ENCODE measurements at regions not wholly inside any gene's neighbourhood (a gene's known extent, or its start where the extent isn't known, plus 50 kb on each side); places are given as distances from the start of the nearest gene placed in this dataset.

DNA sequence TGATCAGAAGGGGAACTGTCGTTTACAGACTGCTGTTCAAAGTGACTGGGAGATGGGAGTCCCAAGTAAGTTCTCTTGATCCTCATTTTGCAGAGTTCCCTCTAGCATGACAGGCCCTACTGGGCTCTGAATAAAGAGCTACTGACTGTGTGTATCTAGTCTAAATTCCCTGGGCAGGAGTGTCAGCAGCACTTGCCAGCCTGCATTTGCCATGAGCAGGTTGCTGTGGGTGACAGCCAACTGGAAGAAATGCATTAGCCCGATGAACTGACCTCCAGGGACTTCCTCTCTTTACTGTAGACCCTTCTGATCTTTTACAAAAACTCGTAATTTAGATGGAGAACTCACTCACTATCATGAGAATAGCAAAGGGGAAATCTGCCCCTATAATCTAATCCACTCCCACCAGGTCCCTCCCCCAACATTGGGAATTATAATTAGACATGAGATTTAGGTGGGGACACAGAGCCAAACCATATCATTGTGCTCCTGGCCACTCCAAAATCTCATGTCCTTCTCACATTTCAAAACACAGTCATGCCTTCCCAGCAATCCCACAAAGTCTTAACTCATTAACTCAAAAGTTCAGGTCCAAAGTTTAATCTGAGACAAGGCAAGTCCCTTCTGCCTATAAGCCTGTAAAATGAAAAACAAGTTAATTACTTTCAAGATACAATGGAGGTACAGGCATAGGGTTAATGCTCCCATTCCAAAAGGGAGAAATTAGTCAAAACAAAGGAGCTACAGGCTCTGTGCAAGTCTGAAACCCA, 78.9 kb upstream of the CXCL14 start:
- Histone ChIP-seq H3K4me3 (ENCODE audit: low read depth in 1 of 3, low read length in 3 of 3) (no peak overlapping the region), H3K9ac (ENCODE audit: low read depth in 1 of 2, low read length in 2 of 2) (no peak overlapping the region), H3K9me3 (ENCODE audit: control insufficient read depth in 4 of 4, low read length in 3 of 4) (peaks cover 0 to 9% (median 0%) of the 10 kb centered on the region in 4 donors), H3K4me1 (ENCODE audit: control insufficient read depth in 4 of 4, insufficient read depth in 4 of 4, low read length in 3 of 4) (no peaks in the 10 kb centered on the region), H3K27me3 (ENCODE audit: control insufficient read depth in 4 of 4, insufficient read depth in 4 of 4, low read length in 3 of 4) (peaks cover 0 to 4% (median 0%) of the 10 kb centered on the region in 4 donors), H3K27ac (ENCODE audit: low read depth in 1 of 2, low read length in 2 of 2) (no peak overlapping the region), H3K36me3 (ENCODE audit: control insufficient read depth in 4 of 4, insufficient read depth in 3 of 4, low read depth in 1 of 4, low read length in 3 of 4) (no peaks in the 10 kb centered on the region)
- TF ChIP-seq HNF4G (IDR thresholded peaks at IDR 0.05) (no peak), FOXA1 (IDR thresholded peaks at IDR 0.05) (no peak), GABPA (IDR thresholded peaks at IDR 0.05 in 1 of 2, conservative IDR thresholded peaks at IDR 0.05 in 1 of 2) (no peak), HNF4A (conservative IDR thresholded peaks at IDR 0.05) (no peak), JUND (IDR thresholded peaks at IDR 0.05) (no peak), RAD21 (IDR thresholded peaks at IDR 0.05) (no peak), EGR1 (IDR thresholded peaks at IDR 0.05; ENCODE audit: low read depth in 2 of 2) (no peak), FOXA2 (IDR thresholded peaks at IDR 0.05) (no peak)
- TF ChIP-seq, protein P1, sequence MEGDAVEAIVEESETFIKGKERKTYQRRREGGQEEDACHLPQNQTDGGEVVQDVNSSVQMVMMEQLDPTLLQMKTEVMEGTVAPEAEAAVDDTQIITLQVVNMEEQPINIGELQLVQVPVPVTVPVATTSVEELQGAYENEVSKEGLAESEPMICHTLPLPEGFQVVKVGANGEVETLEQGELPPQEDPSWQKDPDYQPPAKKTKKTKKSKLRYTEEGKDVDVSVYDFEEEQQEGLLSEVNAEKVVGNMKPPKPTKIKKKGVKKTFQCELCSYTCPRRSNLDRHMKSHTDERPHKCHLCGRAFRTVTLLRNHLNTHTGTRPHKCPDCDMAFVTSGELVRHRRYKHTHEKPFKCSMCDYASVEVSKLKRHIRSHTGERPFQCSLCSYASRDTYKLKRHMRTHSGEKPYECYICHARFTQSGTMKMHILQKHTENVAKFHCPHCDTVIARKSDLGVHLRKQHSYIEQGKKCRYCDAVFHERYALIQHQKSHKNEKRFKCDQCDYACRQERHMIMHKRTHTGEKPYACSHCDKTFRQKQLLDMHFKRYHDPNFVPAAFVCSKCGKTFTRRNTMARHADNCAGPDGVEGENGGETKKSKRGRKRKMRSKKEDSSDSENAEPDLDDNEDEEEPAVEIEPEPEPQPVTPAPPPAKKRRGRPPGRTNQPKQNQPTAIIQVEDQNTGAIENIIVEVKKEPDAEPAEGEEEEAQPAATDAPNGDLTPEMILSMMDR (IDR thresholded peaks at IDR 0.05; ENCODE audit: low read depth, low read length, missing input control) = no peak
- TF ChIP-seq, protein P2, sequence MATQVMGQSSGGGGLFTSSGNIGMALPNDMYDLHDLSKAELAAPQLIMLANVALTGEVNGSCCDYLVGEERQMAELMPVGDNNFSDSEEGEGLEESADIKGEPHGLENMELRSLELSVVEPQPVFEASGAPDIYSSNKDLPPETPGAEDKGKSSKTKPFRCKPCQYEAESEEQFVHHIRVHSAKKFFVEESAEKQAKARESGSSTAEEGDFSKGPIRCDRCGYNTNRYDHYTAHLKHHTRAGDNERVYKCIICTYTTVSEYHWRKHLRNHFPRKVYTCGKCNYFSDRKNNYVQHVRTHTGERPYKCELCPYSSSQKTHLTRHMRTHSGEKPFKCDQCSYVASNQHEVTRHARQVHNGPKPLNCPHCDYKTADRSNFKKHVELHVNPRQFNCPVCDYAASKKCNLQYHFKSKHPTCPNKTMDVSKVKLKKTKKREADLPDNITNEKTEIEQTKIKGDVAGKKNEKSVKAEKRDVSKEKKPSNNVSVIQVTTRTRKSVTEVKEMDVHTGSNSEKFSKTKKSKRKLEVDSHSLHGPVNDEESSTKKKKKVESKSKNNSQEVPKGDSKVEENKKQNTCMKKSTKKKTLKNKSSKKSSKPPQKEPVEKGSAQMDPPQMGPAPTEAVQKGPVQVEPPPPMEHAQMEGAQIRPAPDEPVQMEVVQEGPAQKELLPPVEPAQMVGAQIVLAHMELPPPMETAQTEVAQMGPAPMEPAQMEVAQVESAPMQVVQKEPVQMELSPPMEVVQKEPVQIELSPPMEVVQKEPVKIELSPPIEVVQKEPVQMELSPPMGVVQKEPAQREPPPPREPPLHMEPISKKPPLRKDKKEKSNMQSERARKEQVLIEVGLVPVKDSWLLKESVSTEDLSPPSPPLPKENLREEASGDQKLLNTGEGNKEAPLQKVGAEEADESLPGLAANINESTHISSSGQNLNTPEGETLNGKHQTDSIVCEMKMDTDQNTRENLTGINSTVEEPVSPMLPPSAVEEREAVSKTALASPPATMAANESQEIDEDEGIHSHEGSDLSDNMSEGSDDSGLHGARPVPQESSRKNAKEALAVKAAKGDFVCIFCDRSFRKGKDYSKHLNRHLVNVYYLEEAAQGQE (IDR thresholded peaks at IDR 0.05) = no peak
- no peak for DNase-seq (ENCODE audit: low spot score)
- 59% methylated on average over 3 of the region's 3 CpGs for WGBS

DNA sequence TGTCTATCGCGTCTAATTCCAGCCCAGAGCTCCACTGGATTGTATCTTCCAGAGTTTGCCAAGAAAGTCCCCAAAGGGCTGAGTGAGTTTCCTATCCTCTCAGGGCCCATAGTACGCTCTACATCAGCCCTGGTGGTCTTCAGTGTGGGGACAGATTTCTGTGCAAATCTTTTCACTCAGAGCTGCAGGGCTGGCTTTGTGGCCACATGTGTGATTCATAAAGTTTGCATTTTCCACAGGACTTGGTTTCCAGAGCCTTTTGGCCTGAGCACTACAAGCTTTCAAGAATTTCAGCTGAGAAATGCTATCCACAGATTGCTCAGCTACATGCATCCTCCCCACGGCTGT, 76.7 kb upstream of the CXCL14 start:
- peaks cover 0 to 4% (median 0%) of the 10 kb centered on the region in 4 donors for H3K27me3 ChIP-seq (ENCODE audit: control insufficient read depth in 4 of 4, insufficient read depth in 4 of 4, low read length in 3 of 4)
- no peaks in the 10 kb centered on the region for H3K36me3 ChIP-seq (ENCODE audit: control insufficient read depth in 4 of 4, insufficient read depth in 3 of 4, low read depth in 1 of 4, low read length in 3 of 4)
- 83% methylated on average over 4 of the region's 4 CpGs for WGBS
- TF ChIP-seq RXRA (IDR thresholded peaks at IDR 0.05) (no peak), TAF1 (conservative IDR thresholded peaks at IDR 0.05) (no peak), HNF4G (IDR thresholded peaks at IDR 0.05) (no peak), HNF4A (conservative IDR thresholded peaks at IDR 0.05) (no peak), GABPA (IDR thresholded peaks at IDR 0.05 in 1 of 2, conservative IDR thresholded peaks at IDR 0.05 in 1 of 2) (no peak)
- TF ChIP-seq, protein P3, sequence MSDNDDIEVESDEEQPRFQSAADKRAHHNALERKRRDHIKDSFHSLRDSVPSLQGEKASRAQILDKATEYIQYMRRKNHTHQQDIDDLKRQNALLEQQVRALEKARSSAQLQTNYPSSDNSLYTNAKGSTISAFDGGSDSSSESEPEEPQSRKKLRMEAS (IDR thresholded peaks at IDR 0.05) = no peak
- H3K4me1 ChIP-seq (ENCODE audit: control insufficient read depth in 4 of 4, insufficient read depth in 4 of 4, low read length in 3 of 4) = no peaks in the 10 kb centered on the region
- no peak overlapping the region for H3K9ac ChIP-seq (ENCODE audit: low read depth in 1 of 2, low read length in 2 of 2)
- H3K9me3 ChIP-seq (ENCODE audit: control insufficient read depth in 4 of 4, low read length in 3 of 4) = peaks cover 0 to 9% (median 0%) of the 10 kb centered on the region in 4 donors
- no peak for DNase-seq (ENCODE audit: low spot score)
- H3K4me3 ChIP-seq (ENCODE audit: low read depth in 1 of 3, low read length in 3 of 3) = no peak overlapping the region
- H3K27ac ChIP-seq (ENCODE audit: low read depth in 1 of 2, low read length in 2 of 2) = no peak overlapping the region

All from liver (tissue), 8 donors.